K562 (cell line): ENCODE measurements at regions not wholly inside any gene's neighbourhood (a gene's known extent, or its start where the extent isn't known, plus 50 kb on each side); places are given as distances from the start of the nearest gene placed in this dataset.

Experiments used
- ATF1 ChIP-seq, 2 experiments: fragments of 450-650 bp in 1 of 2; IDR thresholded peaks; 2 replicates each; pipeline ENCODE4 v1.6.1; 2016; ENCODE audit warnings: missing compliant biosample characterization in 1 of 2, missing genetic modification characterization in 1 of 2
- BHLHE40 ChIP-seq: IDR thresholded peaks from 2 replicates; pipeline ENCODE4 v1.6.1; 2011; ENCODE audit warnings: low read length, improper control_type of control experiment
- CTCF ChIP-seq, 3 experiments: IDR thresholded peaks in 2 of 3; conservative IDR thresholded peaks in 1 of 3; 2 replicates each; pipeline ENCODE4 v1.5.1; 2011 to 2012; ENCODE audit warnings: low read length in 3 of 3, mild to moderate bottlenecking in 3 of 3, control low read depth in 2 of 3, improper control_type of control experiment in 1 of 3, inconsistent platforms in 1 of 3, low read depth in 1 of 3, mixed read lengths in 1 of 3, moderate library complexity in 1 of 3; ENCODE audit not compliant: insufficient read depth in 2 of 3
- MTA2 ChIP-seq: fragments of 450-650 bp; IDR thresholded peaks from 2 replicates; pipeline ENCODE4 v1.6.1; 2016; ENCODE audit warnings: low read depth
- REST ChIP-seq, 2 experiments: fragments of 450-650 bp; formaldehyde crosslinking in 1 of 2; IDR thresholded peaks; 2 replicates each; pipeline versions ENCODE4 v1.4.0 to v1.6.1; 2014 to 2020; ENCODE audit warnings: mild to moderate bottlenecking in 2 of 2, borderline replicate concordance in 1 of 2, low read depth in 1 of 2
- RREB1 ChIP-seq: fragments of 250-450 bp; sonication (Bioruptor Pico); IDR thresholded peaks from 2 replicates; pipeline ENCODE4 v1.4.0; 2020
- YBX1 ChIP-seq: fragments of 450-650 bp; IDR thresholded peaks from 2 replicates; pipeline ENCODE4 v1.7.1; 2016; ENCODE audit warnings: mild to moderate bottlenecking
- ZNF449 ChIP-seq: fragments of 250-450 bp; sonication (Bioruptor Pico); IDR thresholded peaks from 2 replicates; pipeline ENCODE4 v1.8.0; 2022; ENCODE audit warnings: moderate library complexity, mild to moderate bottlenecking, inconsistent platforms

GRCh38 chr2:123870206-123870880 lies 154.7 kb upstream of the CNTNAP5 start:
- TF ChIP-seq ZNF449 (CRISPR knock-in tag) (no peak), REST (IDR thresholded peaks at IDR 0.05; ENCODE audit: borderline replicate concordance) (no peak), REST (CRISPR knock-in tag; IDR thresholded peaks at IDR 0.05; ENCODE audit: low read depth) (no peak), MTA2 (no peak), YBX1 (no peak), ATF1 (CRISPR knock-in tag; IDR thresholded peaks at IDR 0.05) (no peak), ATF1 (tag; IDR thresholded peaks at IDR 0.05) (no peak), BHLHE40 (no peak), RREB1 (no peak), CTCF (IDR thresholded peaks at IDR 0.05 in 2 of 3, conservative IDR thresholded peaks at IDR 0.05 in 1 of 3; ENCODE audit: insufficient read depth in 2 of 3, low read depth in 1 of 3, low read length in 3 of 3) (no peak)
